CD14-positive monocyte (primary cell): ENCODE measurements at regions not wholly inside any gene's neighbourhood (a gene's known extent, or its start where the extent isn't known, plus 50 kb on each side); places are given as distances from the start of the nearest gene placed in this dataset.
A peak's percentile ranks its signal among the peaks of the same experiment; 100 is the strongest.

ENCODE experiments used
- DNase-seq, 3 donors: peaks; one replicate each; pipeline ENCODE4 v3.0.0-alpha.2; 2011 to 2022
- H2AFZ ChIP-seq: 2 replicates; pipeline ENCODE4 v1.6.0; 2012; ENCODE audit warnings: mild to moderate bottlenecking, low read depth, low read length, inconsistent platforms; ENCODE audit not compliant: insufficient read depth, poor library complexity, severe bottlenecking
- H3K27ac ChIP-seq, 2 donors: 1 replicate in 1 of 2; 2 replicates in 1 of 2; pipeline ENCODE4 v1.5.1; 2012 to 2013; ENCODE audit warnings: low read length in 2 of 2, control low read depth in 1 of 2, inconsistent platforms in 1 of 2, low read depth in 1 of 2, mild to moderate bottlenecking in 1 of 2
- H3K27me3 ChIP-seq, 2 donors: one replicate each; pipeline versions ENCODE4 v1.6.0 to v1.6.1; 2011 to 2013; ENCODE audit warnings: low read length in 2 of 2; ENCODE audit not compliant: control insufficient read depth in 2 of 2, insufficient read depth in 2 of 2
- H3K36me3 ChIP-seq, 2 donors: replicated peaks in 1 of 2; 1 replicate in 1 of 2; 2 replicates in 1 of 2; pipeline versions ENCODE4 v1.5.1 to v1.6.1; 2012 to 2013; ENCODE audit warnings: low read length in 2 of 2, control low read depth in 1 of 2, inconsistent platforms in 1 of 2, mild to moderate bottlenecking in 1 of 2; ENCODE audit not compliant: insufficient read depth in 2 of 2, control insufficient read depth in 1 of 2
- H3K4me1 ChIP-seq, 2 donors: 1 replicate in 1 of 2; 2 replicates in 1 of 2; pipeline versions ENCODE4 v1.5.1 to v1.6.1; 2012 to 2013; ENCODE audit warnings: low read length in 2 of 2, control low read depth in 1 of 2, inconsistent platforms in 1 of 2, mild to moderate bottlenecking in 1 of 2, moderate library complexity in 1 of 2; ENCODE audit not compliant: insufficient read depth in 2 of 2, control insufficient read depth in 1 of 2
- H3K4me2 ChIP-seq: replicated peaks from 2 replicates; pipeline ENCODE3; 2012; ENCODE audit warnings: low read length, moderate library complexity, mild to moderate bottlenecking; ENCODE audit not compliant: poor library complexity, severe bottlenecking; ENCODE audit errors: extremely low read depth
- H3K4me3 ChIP-seq, 3 experiments: fragments of 200-600 bp in 1 of 3; sonication (generic) in 1 of 3; replicated peaks in 1 of 3; 1 replicate in 2 of 3; 2 replicates in 1 of 3; pipeline ENCODE4 v1.5.1; 2011 to 2013; ENCODE audit warnings: low read length in 3 of 3, mild to moderate bottlenecking in 3 of 3, control low read depth in 2 of 3, low read depth in 2 of 3, inconsistent platforms in 1 of 3, moderate library complexity in 1 of 3
- H3K79me2 ChIP-seq: 2 replicates; pipeline ENCODE4 v1.6.0; 2012; ENCODE audit warnings: mild to moderate bottlenecking, control low read depth, inconsistent platforms, low read length, moderate library complexity; ENCODE audit not compliant: insufficient read depth
- H3K9ac ChIP-seq: 2 replicates; pipeline ENCODE4 v1.6.0; 2017; ENCODE audit warnings: low read length, mild to moderate bottlenecking; ENCODE audit not compliant: insufficient read depth, poor library complexity, severe bottlenecking
- H3K9me3 ChIP-seq, 2 donors: replicated peaks in 1 of 2; 1 replicate in 1 of 2; 2 replicates in 1 of 2; pipeline versions ENCODE4 v1.5.1 to v1.6.1; 2012 to 2013; ENCODE audit warnings: low read length in 2 of 2, control low read depth in 1 of 2; ENCODE audit not compliant: control insufficient read depth in 1 of 2, insufficient read depth in 1 of 2
- H4K20me1 ChIP-seq: 2 replicates; pipeline ENCODE4 v1.6.0; 2012; ENCODE audit warnings: mild to moderate bottlenecking, low read length, control low read depth, moderate library complexity; ENCODE audit not compliant: insufficient read depth
- H3K27ac Mint-ChIP-seq, 7 donors: one replicate each; pipeline ENCODE4 v1.8.0; 2020; ENCODE audit warnings: mild to moderate bottlenecking in 7 of 7, mixed read lengths in 7 of 7, moderate library complexity in 6 of 7, inconsistent platforms in 2 of 7
- H3K27me3 Mint-ChIP-seq, 3 donors: one replicate each; pipeline ENCODE4 v1.8.0; 2021 to 2022; ENCODE audit warnings: low read depth in 3 of 3, mild to moderate bottlenecking in 3 of 3, mixed read lengths in 3 of 3, moderate library complexity in 3 of 3, inconsistent platforms in 1 of 3
- H3K36me3 Mint-ChIP-seq, 2 donors: one replicate each; pipeline ENCODE4 v1.8.0; 2020; ENCODE audit warnings: mixed read lengths in 2 of 2, inconsistent platforms in 1 of 2, mild to moderate bottlenecking in 1 of 2
- H3K4me1 Mint-ChIP-seq: one replicate; pipeline ENCODE4 v1.8.0; 2020; ENCODE audit warnings: mild to moderate bottlenecking, mixed read lengths
- H3K4me3 Mint-ChIP-seq, 2 donors: one replicate each; pipeline ENCODE4 v1.8.0; 2020; ENCODE audit warnings: mild to moderate bottlenecking in 2 of 2, mixed read lengths in 2 of 2, moderate library complexity in 1 of 2
- H3K9me3 Mint-ChIP-seq, 7 donors: one replicate each; pipeline ENCODE4 v1.8.0; 2020 to 2022; ENCODE audit warnings: mixed read lengths in 7 of 7, mild to moderate bottlenecking in 6 of 7, moderate library complexity in 6 of 7, inconsistent platforms in 2 of 7
- CTCF ChIP-seq: fragments of 200-600 bp; IDR thresholded peaks from one replicate; pipeline ENCODE4 v1.8.0; 2022; ENCODE audit warnings: antibody characterized with exemption, mild to moderate bottlenecking
- WGBS: methylation state at CpG from one replicate; pipeline ENCODE4 v1.1.5; 2013; ENCODE audit warnings: missing lambda C conversion rate; ENCODE audit not compliant: insufficient coverage; 5-methylcytosine and 5-hydroxymethylcytosine counted together
- intact Hi-C, 2 donors: fragments of 100-400 bp; cut with micrococcal nuclease; formaldehyde crosslinking; loops; one replicate each; pipeline versions ENCODE4 v1.15.0 to v1.15.1; 2023

- no peaks in the 10 kb centered on the region for H4K20me1 ChIP-seq
- Mint-ChIP-seq H3K27me3 (peaks cover 0 to 8% (median 3%) of the 10 kb centered on the region in 3 donors), H3K4me1 (no peaks in the 10 kb centered on the region), H3K36me3 (no peaks in the 10 kb centered on the region), H3K27ac (peak overlapping the region in 1 of 7 donors; percentile 12), H3K4me3 (no peak overlapping the region), H3K9me3 (peaks cover 2 to 15% (median 6%) of the 10 kb centered on the region in 7 donors)
- H3K4me2 ChIP-seq, result no peak overlapping the region
- H3K27ac ChIP-seq, result no peak overlapping the region
- no peak overlapping the region for H3K9ac ChIP-seq
- TF ChIP-seq CTCF, result no peak
- H2AFZ ChIP-seq, result no peak overlapping the region
- 83% methylated on average over 4 of the region's 7 CpGs for WGBS
- H3K4me1 ChIP-seq, result no peaks in the 10 kb centered on the region
- no peaks in the 10 kb centered on the region for H3K27me3 ChIP-seq
- no peak overlapping the region for H3K4me3 ChIP-seq
- no peaks in the 10 kb centered on the region for H3K79me2 ChIP-seq
- H3K36me3 ChIP-seq, result no peaks in the 10 kb centered on the region
- DNase-seq, result no peak
- intact Hi-C loops, result no loop called here
- peaks cover 0 to 10% of the 10 kb centered on the region in 2 donors for H3K9me3 ChIP-seq
Measured at GRCh38 chr19:29003641-29004409, 209.1 kb downstream of the UQCRFS1 start.

GRCh38 chr19:29002336-29002735, 210.6 kb downstream of the UQCRFS1 start:
- 59% methylated on average over 6 of the region's 10 CpGs for WGBS
- Histone ChIP-seq H3K79me2 (no peaks in the 10 kb centered on the region), H3K4me3 (no peak overlapping the region), H3K9ac (no peak overlapping the region), H3K4me2 (no peak overlapping the region), H3K27me3 (no peaks in the 10 kb centered on the region), H3K9me3 (peaks cover 10 to 24% of the 10 kb centered on the region in 2 donors), H3K36me3 (no peaks in the 10 kb centered on the region), H3K27ac (no peak overlapping the region), H2AFZ (no peak overlapping the region), H3K4me1 (no peaks in the 10 kb centered on the region), H4K20me1 (no peaks in the 10 kb centered on the region)
- H3K27ac Mint-ChIP-seq, result no peak overlapping the region
- DNase-seq, result no peak
- no peaks in the 10 kb centered on the region for H3K4me1 Mint-ChIP-seq
- intact Hi-C loops, result no loop called here
- no peaks in the 10 kb centered on the region for H3K36me3 Mint-ChIP-seq
- H3K4me3 Mint-ChIP-seq, result no peak overlapping the region
- TF ChIP-seq CTCF, result no peak
- peaks cover 9 to 22% (median 16%) of the 10 kb centered on the region in 7 donors for H3K9me3 Mint-ChIP-seq
- H3K27me3 Mint-ChIP-seq, result peaks cover 0 to 8% (median 3%) of the 10 kb centered on the region in 3 donors
